ENCODE measurements at regions not wholly inside any gene's neighbourhood (a gene's known extent, or its start where the extent isn't known, plus 50 kb on each side); places are given as distances from the start of the nearest gene placed in this dataset.

DNA sequence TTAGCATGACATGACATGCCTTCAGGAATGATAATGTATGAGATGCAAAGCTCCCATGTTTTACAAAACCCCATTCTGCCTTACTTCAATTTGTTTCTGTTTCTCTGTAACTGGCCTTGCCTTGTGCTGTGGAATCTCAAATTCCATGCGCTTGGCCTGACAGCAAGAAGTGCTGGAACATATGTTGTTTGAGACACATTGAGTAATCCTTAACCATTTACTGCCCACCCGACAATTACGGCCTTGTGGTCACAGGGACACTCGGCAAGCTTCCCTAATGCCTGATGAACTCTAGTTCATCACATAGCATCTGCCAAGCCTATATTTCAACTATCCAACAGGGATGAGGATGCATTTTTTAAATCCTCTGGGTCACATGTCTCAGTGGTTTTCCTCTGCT lies 226.4 kb upstream of the CASK start:
- DNase-seq: no peak

DNA sequence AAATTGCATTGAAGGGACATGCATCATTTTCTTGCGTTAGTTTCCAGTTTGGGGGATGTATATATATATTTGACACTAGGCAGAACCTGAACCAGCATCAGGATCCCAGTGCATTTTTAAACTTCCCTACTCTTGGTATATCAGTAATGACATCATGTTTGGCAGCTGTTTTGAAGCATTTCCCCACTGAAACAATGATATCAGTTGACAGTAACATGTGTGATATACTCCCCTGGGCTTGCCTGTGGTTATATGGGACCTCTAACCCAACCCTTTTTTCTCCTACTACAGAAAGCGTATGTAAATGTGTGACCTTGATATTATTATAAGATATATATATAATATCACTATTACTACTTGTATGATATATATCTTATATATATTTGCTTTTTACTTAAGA lies 225.9 kb upstream of the CASK start:
- no peak for DNase-seq

DNA sequence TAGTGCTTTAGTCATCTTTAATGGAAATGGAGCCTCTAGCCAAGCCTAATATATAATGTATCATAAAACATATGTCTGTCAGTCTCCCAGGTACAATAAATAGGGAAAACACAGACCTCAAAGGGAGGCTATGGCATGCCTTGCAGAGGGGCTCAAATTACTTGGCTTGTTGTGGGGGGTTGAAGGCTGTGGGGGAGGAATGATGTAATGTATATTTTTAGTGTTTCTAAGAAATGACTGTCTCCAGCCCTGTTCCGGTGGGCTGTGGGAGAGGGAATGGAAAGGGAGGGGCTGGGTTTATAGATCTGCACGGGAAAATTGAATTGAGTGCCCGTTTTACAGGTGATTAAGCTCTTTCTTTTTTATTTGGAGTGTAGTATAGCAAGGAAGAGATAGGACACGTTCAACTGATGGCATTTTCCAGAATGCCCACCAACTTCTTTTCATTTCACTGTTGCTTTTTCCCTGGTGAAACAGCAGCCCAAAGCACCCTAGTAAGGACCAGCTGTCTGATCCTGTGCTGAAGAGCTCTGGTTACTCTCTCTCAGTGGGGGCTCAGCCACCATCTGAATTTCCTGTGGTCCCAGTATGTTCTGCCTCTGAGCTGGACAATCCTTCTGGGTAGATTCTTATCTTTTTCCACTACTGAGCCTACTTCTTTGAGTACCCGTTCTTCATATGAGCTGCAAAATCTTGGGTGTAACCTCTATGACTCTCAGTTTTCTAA lies 220.7 kb upstream of the CASK start:
- DNase-seq: no peak

DNA sequence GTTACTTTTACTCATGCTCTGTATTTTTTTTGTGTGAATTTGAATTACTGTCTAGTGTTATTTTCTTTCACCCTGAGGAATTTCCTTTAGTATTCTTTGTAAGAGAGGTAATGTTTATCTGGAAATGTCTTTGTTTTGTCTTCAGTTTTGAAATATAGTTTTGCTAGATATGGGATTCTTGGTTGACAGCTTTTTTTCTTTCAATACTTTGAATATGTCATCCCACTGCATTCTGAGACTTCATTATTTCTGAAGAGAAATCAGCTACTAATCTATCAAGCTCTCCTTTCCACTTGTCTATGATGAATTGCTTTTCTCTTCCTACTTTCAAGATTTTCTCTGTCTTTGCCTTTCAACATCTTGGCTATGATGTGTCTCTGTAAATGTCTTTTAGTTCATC lies 217.0 kb upstream of the CASK start:
- no peak for DNase-seq

DNA sequence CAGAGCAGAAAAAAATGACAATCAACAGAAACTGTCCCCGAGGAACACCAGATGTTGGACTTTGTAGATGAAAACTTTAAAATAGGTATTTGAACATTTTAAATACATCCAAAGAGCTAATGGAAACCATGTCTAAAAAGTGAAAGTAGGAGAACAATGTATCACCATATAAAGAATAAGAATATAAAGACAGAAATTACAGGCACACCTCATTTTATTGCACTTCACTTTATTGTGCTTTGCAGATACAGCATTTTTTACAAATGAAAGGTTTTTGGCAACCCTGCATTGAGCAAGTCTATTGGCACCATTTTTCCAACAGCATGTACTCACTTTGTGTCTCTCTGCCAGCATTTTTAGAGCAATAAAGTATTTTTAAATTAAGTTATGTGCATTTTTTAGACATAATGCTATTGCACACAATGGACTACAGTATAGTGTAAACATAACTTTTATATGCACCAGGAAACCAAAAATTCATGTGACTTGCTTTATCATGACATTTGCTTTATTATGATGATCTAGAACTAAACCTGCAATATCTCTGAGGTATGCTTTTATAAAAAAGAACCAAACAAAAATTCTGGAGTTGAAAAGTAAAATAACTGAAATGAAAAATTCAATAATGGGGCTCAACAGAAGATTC lies 212.4 kb upstream of the CASK start:
- no peak for DNase-seq

DNA sequence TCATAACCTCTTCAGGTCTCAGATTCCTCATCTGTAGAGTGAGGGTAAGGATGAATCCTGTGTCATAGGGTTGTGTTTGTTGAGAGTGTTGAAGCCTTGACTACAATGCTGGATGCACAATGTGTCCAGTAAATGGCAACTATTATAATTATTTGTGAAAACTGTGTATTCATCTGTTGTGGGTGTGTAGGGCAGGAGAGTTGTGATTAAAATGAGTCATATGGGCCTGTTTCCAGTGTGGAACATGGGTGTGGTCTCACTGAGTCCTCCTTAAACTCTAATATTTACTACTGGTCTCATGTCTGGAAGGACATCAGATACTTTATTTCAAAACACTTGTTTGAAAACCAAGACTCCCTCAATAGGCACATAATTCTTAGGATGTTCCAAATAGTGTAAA lies 208.5 kb upstream of the CASK start:
- DNase-seq: no peak

DNA sequence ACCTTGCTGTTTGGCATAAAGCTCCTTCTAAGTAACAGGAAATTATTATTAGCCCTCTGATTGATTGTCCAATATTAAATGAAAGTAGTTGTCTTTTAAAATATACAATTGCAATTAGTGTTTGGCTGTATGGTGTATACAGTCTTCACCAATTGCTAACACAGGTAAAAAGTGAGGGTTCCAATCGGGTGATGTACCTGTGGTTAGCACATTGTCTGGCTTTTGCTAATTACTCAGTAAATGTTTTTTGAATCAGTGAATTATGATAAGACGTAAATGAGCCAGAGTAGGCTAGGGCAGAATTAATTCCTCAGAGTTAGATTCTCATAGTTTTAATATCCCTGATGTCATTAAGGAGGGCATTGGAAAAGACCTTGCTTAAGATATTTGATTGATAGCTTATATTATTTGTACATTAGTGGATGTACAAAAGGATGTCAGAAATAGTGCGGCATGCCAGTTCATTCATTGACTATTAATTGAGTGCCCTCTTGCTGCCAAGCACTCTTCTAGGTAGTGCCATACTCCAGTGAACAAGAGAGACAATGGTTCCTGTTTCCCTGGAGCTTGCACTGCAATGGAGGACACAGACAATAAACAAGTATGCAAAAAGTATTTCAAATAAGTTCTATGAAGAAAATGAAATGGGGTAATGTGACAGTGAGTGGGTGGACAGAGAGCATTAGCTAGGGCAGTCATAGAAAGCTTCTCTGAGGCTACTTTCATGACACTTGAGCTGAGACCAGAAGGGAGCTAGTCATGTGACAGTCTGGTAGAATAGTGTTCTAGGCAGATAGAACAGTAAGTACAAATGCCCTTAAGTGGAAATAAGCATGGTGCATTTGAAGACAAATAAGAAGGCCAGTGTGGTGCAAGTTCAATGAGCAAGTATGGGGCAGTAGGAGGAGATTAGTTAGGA lies 205.9 kb upstream of the CASK start:
- no peak for DNase-seq

DNA sequence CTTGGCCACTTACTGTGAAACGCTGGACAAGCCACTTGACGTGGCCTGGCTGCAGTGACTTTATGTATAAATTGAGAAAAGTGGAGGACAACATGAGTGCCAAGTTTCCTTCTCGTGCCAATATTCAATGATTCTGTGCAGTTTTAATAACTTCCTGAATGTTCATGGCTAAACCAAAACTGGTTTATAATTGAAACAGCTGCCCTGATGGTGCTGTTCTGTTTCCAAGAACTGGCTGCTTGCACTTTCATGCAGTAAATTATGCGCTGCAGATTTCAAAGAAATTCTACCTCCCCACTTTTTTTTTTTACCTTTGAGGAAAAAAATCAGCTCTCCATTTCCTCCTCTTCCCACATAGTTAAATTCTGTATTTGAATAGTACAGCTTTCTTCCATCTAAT lies 205.2 kb upstream of the CASK start:
- no peak for DNase-seq

DNA sequence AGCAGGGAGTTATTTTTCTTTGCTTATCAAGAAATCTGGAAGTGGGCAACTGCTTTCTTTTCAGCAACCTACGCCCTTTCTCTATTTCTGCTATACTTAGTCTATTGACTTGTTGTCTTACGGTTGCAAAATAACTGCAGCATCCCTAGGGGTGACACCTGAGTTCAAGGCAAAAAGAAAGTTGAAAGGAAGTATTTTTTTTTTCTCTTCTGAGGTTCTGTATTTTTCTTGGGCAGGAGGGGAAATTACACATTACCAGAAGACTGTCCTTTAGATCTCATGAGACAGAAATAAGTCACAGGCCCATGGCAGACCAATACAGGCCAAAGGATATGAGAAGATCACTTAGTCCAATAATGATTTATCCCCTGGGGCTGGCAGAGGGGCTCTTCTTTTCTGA lies 204.7 kb upstream of the CASK start:
- no peak for DNase-seq

DNA sequence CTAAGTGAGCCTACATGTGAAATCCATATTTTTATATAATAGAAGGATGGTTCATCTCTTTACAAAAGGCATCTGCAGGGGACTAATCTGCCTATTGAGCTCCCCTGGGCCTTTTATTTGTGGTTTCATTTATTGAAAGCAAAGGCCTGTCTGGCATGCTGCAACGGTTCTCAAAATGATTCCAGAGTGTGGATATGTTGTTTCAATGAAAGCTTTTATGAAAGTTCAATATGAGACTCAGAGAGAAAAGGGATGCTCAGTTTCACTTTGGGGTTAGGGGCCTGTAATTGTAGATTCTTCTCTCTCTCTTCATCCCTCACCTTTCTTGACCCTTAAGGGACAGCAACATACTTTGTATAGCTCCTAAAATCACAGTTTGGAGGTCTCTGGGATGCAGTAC lies 204.2 kb upstream of the CASK start:
- DNase-seq: no peak

DNA sequence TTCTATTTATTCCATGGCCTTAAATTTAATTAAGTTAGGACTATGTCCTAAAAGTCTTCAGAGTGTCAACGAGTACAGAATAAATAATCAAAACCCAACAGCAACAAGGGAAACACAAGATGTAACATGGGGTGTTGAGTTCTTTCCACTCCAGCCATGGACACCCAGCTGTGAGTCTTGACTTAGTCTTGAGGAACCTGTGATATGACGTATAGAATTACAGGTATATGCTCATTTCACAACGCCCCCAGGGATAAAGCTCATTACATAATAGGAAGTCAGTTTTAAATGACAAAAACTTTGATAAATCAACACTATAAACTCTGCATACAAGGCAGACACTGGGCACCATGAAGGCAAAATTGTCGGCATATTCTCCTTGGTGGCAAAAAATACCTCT lies 200.0 kb upstream of the CASK start:
- no peak for DNase-seq

DNA sequence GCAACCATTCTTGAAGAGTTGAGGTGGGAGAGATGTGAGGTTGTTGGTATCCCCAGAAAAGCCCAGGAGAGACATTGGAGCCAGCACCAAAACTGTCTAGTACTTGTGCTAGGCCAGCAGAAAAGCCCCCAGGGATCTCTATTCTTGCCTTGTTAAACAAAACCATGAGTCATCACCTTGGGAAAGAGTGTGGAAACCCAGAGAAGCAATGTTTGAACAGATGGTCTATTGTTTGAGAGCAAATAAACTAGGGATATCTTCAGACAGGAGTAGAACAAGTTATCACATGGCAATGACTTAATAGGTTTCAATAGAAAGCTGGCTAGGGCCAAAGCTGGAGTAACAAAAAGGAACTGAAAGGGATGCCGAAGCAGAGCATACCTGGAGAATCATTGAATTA lies 195.7 kb upstream of the CASK start:
- no peak for DNase-seq

DNA sequence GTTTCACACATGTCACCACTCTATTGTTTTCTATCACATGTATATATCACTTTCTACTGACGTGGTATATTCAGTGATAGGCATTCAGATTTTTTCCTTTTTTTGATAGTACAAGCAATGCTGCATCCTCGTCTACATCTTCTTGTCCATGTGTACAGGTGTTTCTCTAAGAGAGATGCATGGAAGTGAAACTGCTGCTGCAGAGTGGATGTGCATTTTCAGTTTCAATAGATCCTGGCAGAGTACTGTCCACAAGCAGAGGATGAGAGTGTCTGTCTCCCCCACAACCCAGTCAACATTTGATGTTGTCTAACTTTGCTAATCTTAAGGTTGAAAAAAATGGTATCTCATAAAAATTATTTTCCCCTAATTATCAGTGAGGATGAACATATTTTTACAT lies 194.0 kb upstream of the CASK start:
- no peak for DNase-seq

DNA sequence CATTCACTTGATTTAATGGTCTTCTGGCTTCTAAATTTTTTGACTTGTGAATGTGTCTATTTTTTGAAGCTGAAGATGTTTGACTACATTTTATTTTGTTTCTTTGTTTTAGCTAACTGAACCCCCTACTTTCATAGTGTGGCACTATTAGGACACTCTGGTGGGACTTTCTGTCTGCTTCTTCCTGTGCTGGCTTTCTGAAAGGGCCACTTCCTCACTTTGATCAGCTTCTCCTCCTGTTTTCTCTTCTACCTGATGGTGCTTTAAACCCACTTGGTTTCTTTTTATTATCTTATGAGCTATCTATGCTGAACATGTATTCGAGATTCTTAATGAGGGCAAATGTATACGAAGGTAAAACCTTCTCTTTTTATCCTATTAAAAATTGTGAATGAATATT lies 186.1 kb upstream of the CASK start:
- DNase-seq: no peak

DNA sequence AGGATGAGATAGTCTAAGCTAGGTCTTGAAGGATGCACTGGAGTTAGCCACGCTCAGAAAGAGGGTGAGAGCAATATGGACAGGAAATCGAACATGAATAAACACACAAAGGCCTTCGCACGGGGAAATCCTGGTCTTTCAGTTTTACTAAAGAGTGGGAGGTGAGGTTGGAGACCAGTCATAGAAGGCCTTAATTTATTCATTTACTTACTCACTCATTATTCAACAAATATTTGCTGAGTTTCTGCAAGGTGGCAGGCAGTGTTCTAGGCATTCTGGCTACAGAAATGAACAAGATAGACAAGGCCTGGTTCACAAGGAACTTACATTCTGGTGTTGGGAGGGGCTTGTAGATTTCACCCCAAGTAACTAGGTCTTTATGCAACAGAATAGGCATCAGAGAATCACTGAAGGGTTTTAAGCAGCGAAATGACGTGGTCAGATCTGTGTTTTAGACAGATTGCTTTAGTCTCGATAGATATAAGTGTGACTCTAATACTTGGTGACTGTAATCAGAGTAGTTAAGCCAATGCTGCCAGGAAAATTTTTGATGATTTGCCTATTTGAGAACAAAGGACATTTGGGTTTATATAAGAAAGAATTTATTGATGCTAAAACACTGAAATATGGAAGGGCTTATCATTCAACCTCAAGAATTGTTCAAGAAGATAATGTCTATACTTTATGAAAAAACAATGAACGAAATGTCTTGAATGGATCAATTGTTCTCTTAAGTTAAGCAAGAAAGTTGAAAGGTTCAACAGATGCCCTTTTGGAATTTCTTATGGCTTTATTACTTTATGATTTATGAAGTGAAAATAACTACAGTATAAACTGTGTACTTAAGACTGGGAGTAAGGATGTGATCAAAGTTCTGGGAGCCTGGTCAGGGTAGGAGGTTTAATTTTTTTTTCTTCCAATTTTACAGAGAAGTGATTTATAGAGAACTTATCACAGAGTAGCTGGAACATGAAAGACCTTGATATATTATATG lies 184.4 kb upstream of the CASK start:
- no peak for DNase-seq

DNA sequence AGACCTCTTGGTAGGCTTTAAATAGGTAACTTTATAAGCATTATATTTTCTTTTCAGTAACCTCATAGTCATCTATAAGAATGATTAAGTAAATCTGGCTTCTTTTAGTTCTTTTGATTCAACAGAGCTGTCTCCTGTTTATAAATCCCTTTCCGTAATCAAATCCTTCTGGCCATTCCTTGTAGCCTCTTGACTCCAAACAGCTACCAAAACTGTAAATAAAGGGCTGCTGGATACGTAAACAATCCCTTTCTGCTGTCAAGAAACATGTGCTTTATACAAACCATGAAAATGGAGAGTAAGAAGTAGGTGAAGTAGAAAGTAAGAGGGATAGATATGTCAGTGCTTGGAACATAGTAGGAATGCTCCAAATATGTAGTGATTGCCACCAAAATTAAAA lies 183.2 kb upstream of the CASK start:
- DNase-seq: no peak

DNA sequence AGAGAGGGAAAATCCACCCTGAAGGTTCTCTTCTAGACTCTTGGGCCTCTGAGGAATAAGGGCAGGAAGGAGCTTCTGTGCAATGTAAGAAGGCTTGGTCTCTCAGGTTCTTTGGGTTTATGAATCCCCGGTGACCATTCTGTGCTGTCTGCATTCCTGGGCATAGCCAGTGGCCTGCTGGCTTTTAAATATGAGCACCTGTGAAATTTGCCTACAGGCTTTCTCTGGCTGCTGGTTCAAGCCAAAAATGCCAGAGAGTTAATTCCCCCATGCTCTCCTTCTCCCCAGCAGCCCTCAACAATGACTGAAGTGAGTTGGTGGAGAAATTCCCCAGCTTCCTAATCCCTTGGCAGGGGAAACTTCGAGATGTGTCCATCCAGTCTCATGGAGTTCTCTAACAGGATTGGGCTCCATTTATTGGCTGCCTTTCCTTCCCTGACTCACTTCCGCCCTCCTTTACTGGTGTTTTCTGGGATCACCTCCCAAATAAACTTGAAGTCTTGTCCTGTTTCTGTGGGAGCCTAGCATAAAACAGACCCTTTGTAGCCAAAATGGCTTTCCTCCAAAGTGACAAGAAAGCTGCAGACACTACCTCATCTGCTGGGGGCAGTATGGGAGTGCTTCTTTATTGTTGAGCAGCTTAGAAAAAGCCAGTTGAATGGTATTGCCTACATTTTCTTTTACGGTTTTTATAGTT lies 179.4 kb upstream of the CASK start:
- DNase-seq: no peak

DNA sequence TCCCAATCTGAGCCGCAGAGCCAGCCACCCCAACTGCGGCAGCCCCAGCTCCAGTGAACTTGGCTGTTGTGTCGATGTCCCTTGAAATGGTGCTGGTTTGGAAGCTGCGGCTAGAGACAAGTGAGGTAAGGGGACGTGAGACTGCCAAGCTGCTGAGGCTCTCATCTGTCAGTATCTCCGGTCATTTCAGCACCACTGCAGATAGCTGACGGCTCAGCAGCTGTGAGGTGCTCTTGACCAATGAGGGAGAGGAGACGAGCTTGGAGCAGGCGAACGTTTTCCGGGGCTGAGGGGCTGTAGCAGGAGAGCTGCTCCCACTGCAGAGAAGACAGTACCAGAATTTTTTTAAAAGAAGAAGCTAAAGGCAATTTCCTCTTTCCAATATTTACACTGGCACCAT lies 175.5 kb upstream of the CASK start:
- DNase-seq: no peak

DNA sequence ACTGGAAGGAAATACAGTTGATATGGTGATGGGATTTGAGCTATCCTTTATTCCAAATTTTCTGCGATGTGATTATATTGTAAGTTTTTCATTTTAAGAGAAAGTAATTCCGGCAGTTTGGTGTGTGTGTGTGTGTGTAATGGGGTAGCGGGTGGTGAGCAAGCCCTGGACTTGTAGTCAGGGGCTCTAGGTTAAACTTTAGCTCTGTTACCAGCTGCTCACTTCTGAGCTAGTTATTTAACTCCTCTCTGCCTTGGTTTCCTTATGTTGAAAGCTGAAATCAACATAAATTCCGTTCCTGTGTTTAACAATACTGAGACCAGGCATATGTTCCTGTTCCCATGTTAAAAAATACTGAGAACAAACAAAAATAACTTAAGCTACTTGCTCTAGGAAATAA lies 174.1 kb upstream of the CASK start:
- no peak for DNase-seq

DNA sequence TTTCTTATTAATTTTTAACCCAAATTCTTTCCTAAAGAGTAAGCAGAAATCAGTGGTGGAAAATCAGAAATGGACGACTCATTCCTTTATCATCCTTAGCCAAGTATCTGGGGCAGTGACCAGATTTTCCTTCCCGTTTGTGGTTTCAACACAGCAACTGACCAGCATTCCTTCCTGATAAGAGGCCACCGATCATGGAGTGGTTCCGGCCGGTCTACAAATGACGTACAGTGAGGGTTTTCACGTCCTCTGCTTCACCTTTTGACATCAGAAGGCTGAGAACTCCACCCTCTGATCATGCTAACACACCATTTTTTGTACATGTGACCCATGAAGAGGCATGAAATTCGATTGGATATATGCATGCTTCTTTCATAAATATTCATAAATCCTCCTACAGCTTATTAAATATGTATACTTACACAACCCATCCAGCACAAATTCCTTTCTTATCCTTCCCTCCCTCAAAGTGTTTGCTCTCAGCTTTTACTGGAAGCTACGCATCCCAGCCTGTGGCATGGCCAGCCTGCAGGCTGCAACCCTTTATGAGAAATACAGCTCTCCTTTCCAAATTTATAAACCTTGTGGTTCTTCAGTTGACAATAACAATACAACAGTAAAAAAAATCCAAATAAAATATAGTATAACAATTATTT lies 173.0 kb upstream of the CASK start:
- no peak for DNase-seq

DNA sequence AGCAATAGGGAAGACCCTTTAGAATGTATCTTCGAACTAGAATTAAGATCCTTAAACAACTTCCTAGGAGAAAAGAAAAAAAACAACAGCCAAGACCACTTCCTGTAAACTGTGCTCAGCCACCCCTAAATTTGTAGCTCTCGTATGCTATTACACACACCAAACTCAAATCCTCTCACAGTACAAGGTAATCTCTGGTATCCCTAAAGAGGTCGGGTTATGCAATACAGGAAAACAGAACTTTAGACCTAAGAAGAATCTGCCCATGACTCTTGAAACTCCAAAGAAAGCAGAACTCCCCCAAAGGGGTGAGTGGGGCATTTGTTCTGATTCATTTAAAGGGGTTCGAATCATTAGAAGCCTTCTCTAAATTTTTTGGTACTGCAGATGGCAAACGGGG lies 170.9 kb upstream of the CASK start:
- no peak for DNase-seq

DNA sequence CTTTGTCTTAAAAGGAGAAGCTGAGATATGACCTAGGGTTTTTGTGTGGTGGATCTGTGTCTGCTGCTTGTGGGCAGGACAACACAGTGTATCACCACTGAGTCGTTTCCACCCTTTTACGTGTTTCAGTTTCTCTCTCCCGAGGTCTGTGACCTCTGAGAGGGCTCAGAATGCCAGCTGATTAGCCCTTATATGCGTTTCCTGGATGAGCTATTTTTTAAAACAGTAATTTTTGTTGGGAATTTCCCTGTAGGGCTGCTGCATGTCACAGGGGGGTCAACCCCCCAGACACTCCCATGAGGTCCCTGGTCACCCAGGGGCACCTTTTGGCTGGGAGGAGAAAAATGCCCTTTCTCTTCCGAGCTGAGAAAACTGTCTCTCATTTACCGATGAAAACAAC lies 170.4 kb upstream of the CASK start:
- no peak for DNase-seq

Measured in NCI-H2227 treated with DMSO at 0.1 percent for 48 hours (cell line).